Esophagus (tissue), 2 donors: ENCODE measurements at regions not wholly inside any gene's neighbourhood (a gene's known extent, or its start where the extent isn't known, plus 50 kb on each side); places are given as distances from the start of the nearest gene placed in this dataset.
"Not testable (repeated sequence)": the region's sequence is repeated elsewhere in the genome, so short reads cannot be mapped to it uniquely, and the experiment has no call there.

Source experiments
- H3K27ac ChIP-seq, 2 donors: one replicate each; pipeline ENCODE4 v1.5.1; 2013; ENCODE audit warnings: low read depth in 2 of 2, mild to moderate bottlenecking in 2 of 2, inconsistent platforms in 1 of 2, low read length in 1 of 2, moderate library complexity in 1 of 2
- H3K27me3 ChIP-seq, 2 donors: one replicate each; pipeline ENCODE4 v1.6.1; 2013; ENCODE audit warnings: low read length in 2 of 2, control low read depth in 1 of 2, mild to moderate bottlenecking in 1 of 2; ENCODE audit not compliant: insufficient read depth in 2 of 2, control insufficient read depth in 1 of 2
- H3K36me3 ChIP-seq, 2 donors: one replicate each; pipeline ENCODE4 v1.6.1; 2013; ENCODE audit warnings: low read length in 1 of 2; ENCODE audit not compliant: control insufficient read depth in 2 of 2, insufficient read depth in 2 of 2
- H3K4me1 ChIP-seq, 2 donors: one replicate each; pipeline ENCODE4 v1.6.1; 2013; ENCODE audit warnings: low read length in 1 of 2; ENCODE audit not compliant: control insufficient read depth in 2 of 2, insufficient read depth in 2 of 2
- H3K4me3 ChIP-seq, 2 donors: one replicate each; pipeline ENCODE4 v1.5.1; 2013; ENCODE audit warnings: low read length in 2 of 2, mild to moderate bottlenecking in 2 of 2, low read depth in 1 of 2, moderate library complexity in 1 of 2
- H3K9me3 ChIP-seq, 2 donors: one replicate each; pipeline ENCODE4 v1.6.1; 2013; ENCODE audit warnings: mild to moderate bottlenecking in 2 of 2, low read depth in 1 of 2, low read length in 1 of 2, moderate library complexity in 1 of 2; ENCODE audit not compliant: control insufficient read depth in 2 of 2, insufficient read depth in 1 of 2
- WGBS, 2 donors: extraction: QIAGEN DNeasy Blood & Tissue Kit; methylation state at CpG; one replicate each; pipeline ENCODE4 v1.1.7; 2013; 5-methylcytosine and 5-hydroxymethylcytosine counted together
- donor health status: healthy with polysubstance abuse.
- donor health status: Bipolar disorder and iron deficiency.

DNA sequence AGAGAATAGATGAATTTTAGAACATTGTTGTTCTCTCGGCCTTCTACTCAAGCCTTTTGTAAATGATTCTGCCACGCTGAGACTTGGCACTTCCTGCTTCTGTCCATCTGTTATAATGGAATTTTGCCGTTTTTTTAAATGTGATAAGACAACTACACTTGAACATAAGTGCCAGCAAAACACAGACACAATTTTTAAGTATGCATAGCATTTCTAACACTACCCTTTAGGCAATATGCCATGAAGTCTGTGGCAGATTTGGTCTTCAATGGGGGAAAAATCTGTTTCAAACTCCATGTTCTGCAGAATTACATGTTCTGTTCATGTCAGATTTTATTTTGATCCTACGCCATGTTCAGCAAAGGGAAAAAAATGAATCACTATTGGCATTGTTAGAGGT, 1170.7 kb upstream of the SLC39A10 start:
- no peaks in the 10 kb centered on the region for H3K4me1 ChIP-seq
- H3K27ac ChIP-seq = no peak overlapping the region
- H3K9me3 ChIP-seq = no peaks in the 10 kb centered on the region
- H3K36me3 ChIP-seq = no peaks in the 10 kb centered on the region
- no peak overlapping the region for H3K4me3 ChIP-seq
- H3K27me3 ChIP-seq = no peaks in the 10 kb centered on the region
- WGBS, 2 donors = 71 to 79% methylated on average over 4 of the region's 4 CpGs

DNA sequence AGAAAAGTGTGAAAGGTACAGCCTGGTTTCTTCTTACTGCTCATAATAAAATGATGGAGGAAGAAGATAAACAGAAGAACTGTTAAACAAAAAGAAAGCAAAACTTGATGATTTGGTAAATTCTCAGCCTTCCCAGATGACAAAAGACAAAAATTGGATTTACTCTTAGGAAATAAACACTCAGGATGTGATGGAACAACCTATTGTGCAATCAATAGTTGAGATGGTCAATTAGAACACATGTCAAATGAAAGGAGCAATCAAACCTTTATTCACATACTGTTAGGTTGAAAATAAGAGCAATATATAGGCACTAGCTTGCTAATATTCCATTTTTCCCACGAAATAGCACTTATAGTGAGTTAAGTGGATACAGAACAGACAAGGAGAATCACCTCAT, 1174.0 kb upstream of the SLC39A10 start:
- H3K27ac ChIP-seq = no peak overlapping the region
- no peaks in the 10 kb centered on the region for H3K4me1 ChIP-seq
- no peak overlapping the region for H3K4me3 ChIP-seq
- WGBS, 2 donors = 9 to 25% methylated on average over 1 of the region's 1 CpG
- no peaks in the 10 kb centered on the region for H3K27me3 ChIP-seq
- H3K36me3 ChIP-seq = no peaks in the 10 kb centered on the region
- no peaks in the 10 kb centered on the region for H3K9me3 ChIP-seq

DNA sequence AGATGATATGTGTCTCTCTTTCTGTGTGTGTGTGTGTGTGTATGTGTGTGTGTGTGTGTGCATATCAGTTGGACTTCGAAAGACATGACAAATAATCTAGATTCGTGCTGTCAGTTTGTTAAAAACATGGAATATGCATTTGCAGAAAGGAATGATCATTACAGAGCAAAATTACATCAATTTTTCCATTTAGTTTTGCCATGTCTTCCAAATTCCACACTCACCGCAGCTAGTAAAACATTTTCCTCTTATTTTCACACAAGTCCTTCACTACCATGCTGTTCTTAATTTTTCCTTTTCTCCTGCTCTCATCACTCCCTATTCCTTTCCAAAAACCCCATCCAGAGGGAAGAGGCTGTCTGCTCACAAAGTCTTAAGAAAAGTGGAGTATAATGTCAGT, 1191.4 kb upstream of the SLC39A10 start:
- Histone ChIP-seq H3K27ac (no peak overlapping the region), H3K4me1 (no peaks in the 10 kb centered on the region), H3K36me3 (no peaks in the 10 kb centered on the region), H3K9me3 (peaks cover 0 to 2% of the 10 kb centered on the region in 2 donors), H3K4me3 (no peak overlapping the region), H3K27me3 (no peaks in the 10 kb centered on the region)
- WGBS, 2 donors = 66 to 67% methylated on average over 3 of the region's 3 CpGs

DNA sequence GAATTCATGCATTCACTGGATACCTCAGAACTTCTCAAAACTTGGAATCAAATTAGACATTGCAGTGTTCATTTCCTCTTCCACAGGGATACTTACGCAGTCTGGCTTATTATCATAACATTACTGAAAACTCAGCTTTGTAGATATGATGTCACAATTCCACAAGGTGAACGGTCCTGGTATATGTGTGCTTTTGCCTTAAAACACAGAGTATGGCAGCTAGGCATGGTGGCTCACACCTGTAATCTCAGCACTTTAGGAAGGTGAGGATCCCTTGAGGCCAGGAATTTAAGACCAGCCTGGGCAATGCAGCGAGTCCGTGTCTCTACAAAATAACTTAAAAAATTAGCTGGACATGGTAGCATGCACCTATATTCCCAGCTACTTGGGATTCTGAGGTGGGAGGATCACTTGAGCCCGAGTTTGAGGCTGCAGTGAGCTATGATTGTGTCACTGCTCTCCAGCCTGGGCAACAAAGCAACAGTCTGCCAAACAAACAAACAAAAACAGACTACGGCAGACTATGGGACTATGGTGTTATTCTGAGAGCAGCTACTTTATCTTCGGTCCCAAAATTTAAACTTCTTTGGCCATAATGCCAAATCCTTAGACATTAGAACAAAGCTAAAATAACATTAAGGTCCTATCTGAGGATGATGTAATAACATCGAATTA, 1191.9 kb upstream of the SLC39A10 start:
- no peak overlapping the region for H3K4me3 ChIP-seq
- 72 to 74% methylated on average over 8 of the region's 8 CpGs for WGBS, 2 donors
- H3K36me3 ChIP-seq = no peaks in the 10 kb centered on the region
- H3K27me3 ChIP-seq = no peaks in the 10 kb centered on the region
- H3K27ac ChIP-seq = no peak overlapping the region
- peaks cover 0 to 2% of the 10 kb centered on the region in 2 donors for H3K9me3 ChIP-seq
- no peaks in the 10 kb centered on the region for H3K4me1 ChIP-seq

DNA sequence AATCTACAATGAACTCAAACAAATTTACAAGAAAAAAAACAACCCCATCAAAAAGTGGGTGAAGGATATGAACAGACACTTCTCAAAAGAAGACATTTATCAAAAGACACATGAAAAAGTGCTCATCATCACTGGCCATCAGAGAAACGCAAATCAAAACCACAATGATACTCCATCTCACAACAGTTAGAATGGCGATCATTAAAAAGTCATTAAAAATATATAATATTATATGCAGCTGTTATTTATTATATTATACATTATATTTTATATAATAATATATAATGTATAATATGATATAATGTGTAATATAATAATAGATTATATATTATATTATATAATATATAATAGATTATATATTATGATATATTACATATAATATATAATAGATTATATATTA, 1194.1 kb upstream of the SLC39A10 start:
- H3K9me3 ChIP-seq, H3K36me3 ChIP-seq, H3K27ac ChIP-seq, H3K27me3 ChIP-seq, H3K4me3 ChIP-seq, H3K4me1 ChIP-seq: not testable (repeated sequence)
- 49 to 50% methylated on average over 2 of the region's 2 CpGs for WGBS, 2 donors

DNA sequence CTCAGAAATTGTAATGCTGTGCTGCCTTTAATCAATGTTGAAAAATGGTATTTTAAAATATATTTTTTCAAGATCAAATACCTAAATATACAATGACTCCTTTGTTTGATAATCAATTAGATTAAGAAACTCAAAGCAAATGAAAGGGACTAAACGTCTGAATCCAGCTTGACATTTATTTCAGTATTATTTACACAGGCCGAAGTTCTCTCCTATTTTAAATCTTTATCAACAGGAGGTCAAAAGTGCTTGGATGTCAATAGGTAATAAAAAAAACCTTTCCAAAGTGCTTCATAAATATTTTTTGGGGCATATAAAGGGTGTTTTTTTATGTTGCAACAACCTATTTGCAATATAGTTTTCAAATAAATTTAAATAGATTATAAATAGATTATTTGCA, 1201.7 kb upstream of the SLC39A10 start:
- Histone ChIP-seq H3K9me3 (no peaks in the 10 kb centered on the region), H3K4me1 (no peaks in the 10 kb centered on the region), H3K4me3 (no peak overlapping the region), H3K27ac (no peak overlapping the region), H3K36me3 (no peaks in the 10 kb centered on the region), H3K27me3 (no peaks in the 10 kb centered on the region)
- 31 to 45% methylated on average over 2 of the region's 2 CpGs for WGBS, 2 donors

DNA sequence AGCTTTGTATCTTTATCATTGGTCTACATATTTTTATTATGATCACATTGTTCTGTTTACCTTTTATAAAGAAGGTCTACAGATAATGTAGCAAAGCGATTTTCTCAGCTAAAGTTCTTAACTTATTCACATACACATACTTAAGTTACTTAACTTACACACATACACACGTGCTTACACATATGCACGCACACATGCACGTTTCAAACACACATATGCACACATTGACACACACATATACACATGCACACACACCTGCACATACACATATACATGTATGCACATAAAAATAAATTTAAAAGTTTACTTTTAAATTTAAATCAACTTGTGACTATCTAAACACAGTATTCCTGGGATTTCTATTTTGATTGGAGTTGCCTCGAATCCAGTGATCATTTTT, 1204.5 kb upstream of the SLC39A10 start:
- H3K27me3 ChIP-seq = no peaks in the 10 kb centered on the region
- WGBS, 2 donors = 64 to 65% methylated on average over 5 of the region's 5 CpGs
- H3K9me3 ChIP-seq = no peaks in the 10 kb centered on the region
- no peak overlapping the region for H3K27ac ChIP-seq
- no peak overlapping the region for H3K4me3 ChIP-seq
- no peaks in the 10 kb centered on the region for H3K36me3 ChIP-seq
- no peaks in the 10 kb centered on the region for H3K4me1 ChIP-seq

DNA sequence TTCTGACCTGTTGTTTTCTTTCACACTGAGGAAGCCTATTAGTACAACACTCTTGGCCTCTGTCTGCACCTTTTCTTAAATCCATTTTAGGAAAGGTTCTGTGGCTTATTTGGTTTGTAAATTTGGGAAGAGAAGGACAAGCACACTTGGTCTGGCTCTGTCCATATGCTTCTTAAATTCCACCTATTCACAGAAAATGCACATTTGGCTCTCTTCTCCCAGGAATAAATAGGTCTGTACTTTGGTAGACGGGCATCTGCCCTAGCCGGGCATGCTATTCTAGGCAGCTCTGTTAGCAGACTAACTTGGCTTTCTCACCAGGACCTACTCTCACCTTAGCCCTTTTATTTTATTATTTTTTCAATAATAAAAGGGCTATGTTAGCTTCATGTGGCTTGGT, 1211.8 kb upstream of the SLC39A10 start:
- 86 to 90% methylated on average over 2 of the region's 2 CpGs for WGBS, 2 donors
- Histone ChIP-seq H3K4me1 (no peaks in the 10 kb centered on the region), H3K27ac (no peak overlapping the region)

DNA sequence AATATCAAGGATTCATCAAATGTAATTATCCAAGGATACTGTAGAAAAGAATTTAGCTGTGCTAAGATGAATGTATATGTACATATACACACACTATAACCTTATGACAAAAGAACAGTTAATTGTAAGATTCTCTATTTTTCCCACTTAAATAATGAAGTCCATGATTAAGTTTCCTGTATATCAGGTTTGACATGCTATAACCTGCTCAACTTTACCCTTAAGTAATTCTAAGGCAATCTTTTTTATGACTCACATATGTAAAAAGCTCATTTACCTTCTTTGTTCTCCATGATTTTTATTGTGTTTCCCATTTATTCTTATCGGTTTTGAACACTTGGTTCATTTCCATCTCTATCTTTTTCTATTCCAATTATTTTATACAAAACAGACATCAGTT, 1213.1 kb upstream of the SLC39A10 start:
- H3K27me3 ChIP-seq = no peaks in the 10 kb centered on the region
- 29 to 48% methylated on average over 1 of the region's 1 CpG for WGBS, 2 donors

More for the DNA sequence above, 1211.8 kb upstream of the SLC39A10 start:
- H3K36me3 ChIP-seq = no peaks in the 10 kb centered on the region
- no peaks in the 10 kb centered on the region for H3K9me3 ChIP-seq
- H3K27me3 ChIP-seq = no peaks in the 10 kb centered on the region
- no peak overlapping the region for H3K4me3 ChIP-seq

DNA sequence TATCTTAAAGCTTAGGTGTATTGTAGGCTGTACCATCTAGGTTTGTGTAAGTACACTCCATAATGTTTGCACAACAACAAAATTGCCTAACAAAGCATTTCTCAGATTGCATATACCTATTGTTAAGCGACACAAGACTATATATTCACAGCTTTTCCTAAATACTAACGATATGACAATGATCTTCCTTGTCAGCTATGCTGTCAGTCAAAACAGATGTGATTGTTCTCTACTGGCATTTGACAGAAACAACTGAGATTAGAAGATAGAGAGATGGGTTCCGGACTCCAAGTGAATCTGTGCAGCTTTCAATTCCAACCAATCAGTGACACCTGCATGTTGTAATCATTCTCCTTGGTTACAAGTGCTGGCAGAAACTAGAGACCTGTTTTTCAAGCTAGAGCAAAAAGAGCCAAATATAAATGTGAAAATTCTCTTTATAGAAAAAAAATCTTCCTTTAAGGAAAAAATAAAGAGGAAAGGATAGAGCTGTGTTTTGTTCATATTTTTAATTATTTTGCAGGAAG, 1232.3 kb upstream of the SLC39A10 start:
- Histone ChIP-seq H3K27me3 (no peaks in the 10 kb centered on the region), H3K36me3 (no peaks in the 10 kb centered on the region), H3K4me3 (no peak overlapping the region), H3K9me3 (no peaks in the 10 kb centered on the region), H3K27ac (no peak overlapping the region), H3K4me1 (no peaks in the 10 kb centered on the region)
- WGBS, 2 donors = 58 to 63% methylated on average over 3 of the region's 3 CpGs

More for the DNA sequence above, 1213.1 kb upstream of the SLC39A10 start:
- Histone ChIP-seq H3K9me3 (no peaks in the 10 kb centered on the region), H3K27ac (no peak overlapping the region), H3K4me3 (no peak overlapping the region), H3K4me1 (no peaks in the 10 kb centered on the region), H3K36me3 (no peaks in the 10 kb centered on the region)
